ENCODE measurements at regions not wholly inside any gene's neighbourhood (a gene's known extent, or its start where the extent isn't known, plus 50 kb on each side); places are given as distances from the start of the nearest gene placed in this dataset.

- Mint-ChIP-seq H3K4me1 (ENCODE audit: low read depth in 2 of 2) (no peaks in the 10 kb centered on the region), H3K27ac (no peak overlapping the region), H3K9me3 (peaks cover 4% of the 10 kb centered on the region), H3K27me3 (peaks cover 6 to 16% of the 10 kb centered on the region in 2 donors), H3K4me3 (no peak overlapping the region), H3K36me3 (no peaks in the 10 kb centered on the region)
- DNase-seq (ENCODE audit: low spot score) (no peak), ATAC-seq (no peak)
Observed at GRCh38 chr12:25825446-25825845, 133.0 kb upstream of the RASSF8 start.

- peaks cover 4% of the 10 kb centered on the region for H3K9me3 Mint-ChIP-seq
- no peak for ATAC-seq
- no peaks in the 10 kb centered on the region for H3K4me1 Mint-ChIP-seq (ENCODE audit: low read depth in 2 of 2)
Observed at GRCh38 chr12:25827141-25827540, 131.3 kb upstream of the RASSF8 start.

GRCh38 chr12:25827747-25828146, 130.7 kb upstream of the RASSF8 start:
- Mint-ChIP-seq H3K4me3 (no peak overlapping the region), H3K9me3 (peaks cover 4% of the 10 kb centered on the region), H3K27ac (no peak overlapping the region), H3K4me1 (ENCODE audit: low read depth in 2 of 2) (no peaks in the 10 kb centered on the region), H3K27me3 (peaks cover 13 to 19% of the 10 kb centered on the region in 2 donors), H3K36me3 (no peaks in the 10 kb centered on the region)
- DNase-seq (ENCODE audit: low spot score) (no peak), ATAC-seq (no peak)

More at GRCh38 chr12:25827141-25827540, 131.3 kb upstream of the RASSF8 start:
- Mint-ChIP-seq H3K27ac (no peak overlapping the region), H3K36me3 (no peaks in the 10 kb centered on the region), H3K4me3 (no peak overlapping the region), H3K27me3 (peaks cover 8 to 16% of the 10 kb centered on the region in 2 donors)
- no peak for DNase-seq (ENCODE audit: low spot score)

GRCh38 chr12:25828188-25828587, 130.3 kb upstream of the RASSF8 start:
- Mint-ChIP-seq H3K27me3 (peaks cover 13 to 19% of the 10 kb centered on the region in 2 donors), H3K4me3 (no peak overlapping the region), H3K36me3 (no peaks in the 10 kb centered on the region), H3K9me3 (peaks cover 4% of the 10 kb centered on the region), H3K27ac (no peak overlapping the region), H3K4me1 (ENCODE audit: low read depth in 2 of 2) (no peaks in the 10 kb centered on the region)
- no peak for ATAC-seq
- DNase-seq (ENCODE audit: low spot score): no peak

GRCh38 chr12:25829192-25829591, 129.3 kb upstream of the RASSF8 start:
- H3K36me3 Mint-ChIP-seq: no peaks in the 10 kb centered on the region
- ATAC-seq (no peak), DNase-seq (ENCODE audit: low spot score) (no peak)
- no peaks in the 10 kb centered on the region for H3K4me1 Mint-ChIP-seq (ENCODE audit: low read depth in 2 of 2)
- H3K27me3 Mint-ChIP-seq: peaks cover 13 to 17% of the 10 kb centered on the region in 2 donors
- H3K27ac Mint-ChIP-seq: no peak overlapping the region
- H3K4me3 Mint-ChIP-seq: no peak overlapping the region
- H3K9me3 Mint-ChIP-seq: peaks cover 4% of the 10 kb centered on the region

GRCh38 chr12:25830456-25830855, 128.0 kb upstream of the RASSF8 start:
- Mint-ChIP-seq H3K4me3 (no peak overlapping the region), H3K4me1 (ENCODE audit: low read depth in 2 of 2) (no peaks in the 10 kb centered on the region), H3K36me3 (no peaks in the 10 kb centered on the region), H3K27me3 (peaks cover 12 to 17% of the 10 kb centered on the region in 2 donors), H3K27ac (no peak overlapping the region), H3K9me3 (peaks cover 4% of the 10 kb centered on the region)
- ATAC-seq: no peak
- no peak for DNase-seq (ENCODE audit: low spot score)

- no peaks in the 10 kb centered on the region for H3K36me3 Mint-ChIP-seq
- peaks cover 4% of the 10 kb centered on the region for H3K9me3 Mint-ChIP-seq
- no peak for DNase-seq (ENCODE audit: low spot score)
- H3K4me3 Mint-ChIP-seq: no peak overlapping the region
- no peak for ATAC-seq
- H3K27me3 Mint-ChIP-seq: peaks cover 8 to 22% of the 10 kb centered on the region in 2 donors
- no peaks in the 10 kb centered on the region for H3K4me1 Mint-ChIP-seq (ENCODE audit: low read depth in 2 of 2)
- H3K27ac Mint-ChIP-seq: no peak overlapping the region
Observed at GRCh38 chr12:25833657-25834056, 124.8 kb upstream of the RASSF8 start.

- Mint-ChIP-seq H3K36me3 (no peaks in the 10 kb centered on the region), H3K27me3 (peaks cover 4 to 30% of the 10 kb centered on the region in 2 donors), H3K27ac (no peak overlapping the region), H3K4me3 (no peak overlapping the region), H3K9me3 (no peaks in the 10 kb centered on the region), H3K4me1 (ENCODE audit: low read depth in 2 of 2) (no peaks in the 10 kb centered on the region)
- ATAC-seq (no peak), DNase-seq (ENCODE audit: low spot score) (no peak)
Observed at GRCh38 chr12:25835385-25835784, 123.1 kb upstream of the RASSF8 start.

- Mint-ChIP-seq H3K9me3 (no peaks in the 10 kb centered on the region), H3K27ac (no peak overlapping the region), H3K36me3 (no peaks in the 10 kb centered on the region), H3K4me1 (ENCODE audit: low read depth in 2 of 2) (no peaks in the 10 kb centered on the region), H3K27me3 (peaks cover 0 to 23% of the 10 kb centered on the region in 2 donors), H3K4me3 (no peak overlapping the region)
- ATAC-seq: no peak
- no peak for DNase-seq (ENCODE audit: low spot score)
Observed at GRCh38 chr12:25838007-25838406, 120.5 kb upstream of the RASSF8 start.

- ATAC-seq: no peak
- H3K4me3 Mint-ChIP-seq: no peak overlapping the region
Observed at GRCh38 chr12:25839470-25839869, 119.0 kb upstream of the RASSF8 start.

GRCh38 chr12:25840678-25841465, 117.6 kb upstream of the RASSF8 start:
- Mint-ChIP-seq H3K27me3 (peaks cover 0 to 16% of the 10 kb centered on the region in 2 donors), H3K4me3 (no peak overlapping the region), H3K9me3 (no peaks in the 10 kb centered on the region), H3K27ac (no peak overlapping the region), H3K4me1 (ENCODE audit: low read depth in 2 of 2) (no peaks in the 10 kb centered on the region), H3K36me3 (no peaks in the 10 kb centered on the region)
- DNase-seq (ENCODE audit: low spot score) (no peak), ATAC-seq (no peak)

More at GRCh38 chr12:25839470-25839869, 119.0 kb upstream of the RASSF8 start:
- Mint-ChIP-seq H3K27ac (no peak overlapping the region), H3K27me3 (peaks cover 0 to 23% of the 10 kb centered on the region in 2 donors), H3K36me3 (no peaks in the 10 kb centered on the region), H3K4me1 (ENCODE audit: low read depth in 2 of 2) (no peaks in the 10 kb centered on the region), H3K9me3 (no peaks in the 10 kb centered on the region)
- no peak for DNase-seq (ENCODE audit: low spot score)

GRCh38 chr12:25842254-25842653, 116.2 kb upstream of the RASSF8 start:
- Mint-ChIP-seq H3K36me3 (no peaks in the 10 kb centered on the region), H3K4me1 (ENCODE audit: low read depth in 2 of 2) (no peaks in the 10 kb centered on the region), H3K9me3 (no peaks in the 10 kb centered on the region), H3K27me3 (peaks cover 0 to 8% of the 10 kb centered on the region in 2 donors), H3K27ac (no peak overlapping the region), H3K4me3 (no peak overlapping the region)
- DNase-seq (ENCODE audit: low spot score) (no peak), ATAC-seq (no peak)

GRCh38 chr12:25843976-25844375, 114.5 kb upstream of the RASSF8 start:
- no peak overlapping the region for H3K27ac Mint-ChIP-seq
- peaks cover 0 to 5% of the 10 kb centered on the region in 2 donors for H3K27me3 Mint-ChIP-seq
- no peaks in the 10 kb centered on the region for H3K4me1 Mint-ChIP-seq (ENCODE audit: low read depth in 2 of 2)
- no peaks in the 10 kb centered on the region for H3K36me3 Mint-ChIP-seq
- no peak for ATAC-seq
- no peak overlapping the region for H3K4me3 Mint-ChIP-seq
- no peak for DNase-seq (ENCODE audit: low spot score)
- H3K9me3 Mint-ChIP-seq: no peaks in the 10 kb centered on the region

GRCh38 chr12:25845415-25845814, 113.1 kb upstream of the RASSF8 start:
- Mint-ChIP-seq H3K4me3 (no peak overlapping the region), H3K27me3 (peaks cover 0 to 3% of the 10 kb centered on the region in 2 donors), H3K36me3 (no peaks in the 10 kb centered on the region), H3K9me3 (no peaks in the 10 kb centered on the region), H3K4me1 (ENCODE audit: low read depth in 2 of 2) (no peaks in the 10 kb centered on the region), H3K27ac (no peak overlapping the region)
- DNase-seq (ENCODE audit: low spot score) (no peak), ATAC-seq (no peak)
